ENCODE measurements at regions not wholly inside any gene's neighbourhood (a gene's known extent, or its start where the extent isn't known, plus 50 kb on each side); places are given as distances from the start of the nearest gene placed in this dataset.

DNA sequence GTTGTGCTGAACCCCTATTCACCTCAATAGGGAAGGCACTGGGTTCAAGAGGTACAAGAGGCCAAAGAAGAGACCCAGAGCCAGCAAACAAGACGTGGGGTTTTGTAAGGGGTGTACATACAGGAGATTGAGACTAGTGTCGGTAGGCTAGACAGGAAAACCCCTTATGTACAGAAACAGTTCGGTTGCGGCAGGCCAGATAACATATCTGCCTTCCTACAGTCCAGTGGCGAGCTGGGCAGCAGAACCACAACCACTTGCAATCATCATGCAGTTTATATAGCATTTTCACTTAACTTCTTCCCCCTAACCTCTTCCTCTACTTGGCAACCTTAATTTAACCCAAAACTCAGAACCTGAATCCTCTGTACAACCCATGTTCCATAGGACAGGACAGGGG is 422.2 kb downstream of the PDHA2 start:
- TF ChIP-seq POLR2A (IDR thresholded peaks at IDR 0.05): no peak
- TF ChIP-seq, protein P1, sequence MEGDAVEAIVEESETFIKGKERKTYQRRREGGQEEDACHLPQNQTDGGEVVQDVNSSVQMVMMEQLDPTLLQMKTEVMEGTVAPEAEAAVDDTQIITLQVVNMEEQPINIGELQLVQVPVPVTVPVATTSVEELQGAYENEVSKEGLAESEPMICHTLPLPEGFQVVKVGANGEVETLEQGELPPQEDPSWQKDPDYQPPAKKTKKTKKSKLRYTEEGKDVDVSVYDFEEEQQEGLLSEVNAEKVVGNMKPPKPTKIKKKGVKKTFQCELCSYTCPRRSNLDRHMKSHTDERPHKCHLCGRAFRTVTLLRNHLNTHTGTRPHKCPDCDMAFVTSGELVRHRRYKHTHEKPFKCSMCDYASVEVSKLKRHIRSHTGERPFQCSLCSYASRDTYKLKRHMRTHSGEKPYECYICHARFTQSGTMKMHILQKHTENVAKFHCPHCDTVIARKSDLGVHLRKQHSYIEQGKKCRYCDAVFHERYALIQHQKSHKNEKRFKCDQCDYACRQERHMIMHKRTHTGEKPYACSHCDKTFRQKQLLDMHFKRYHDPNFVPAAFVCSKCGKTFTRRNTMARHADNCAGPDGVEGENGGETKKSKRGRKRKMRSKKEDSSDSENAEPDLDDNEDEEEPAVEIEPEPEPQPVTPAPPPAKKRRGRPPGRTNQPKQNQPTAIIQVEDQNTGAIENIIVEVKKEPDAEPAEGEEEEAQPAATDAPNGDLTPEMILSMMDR (IDR thresholded peaks at IDR 0.05 in 4 of 5, conservative IDR thresholded peaks at IDR 0.05 in 1 of 5): no peak
- Histone ChIP-seq H3K27ac (no peak overlapping the region), H3K9me3 (no peaks in the 10 kb centered on the region), H3K27me3 (no peaks in the 10 kb centered on the region), H3K36me3 (no peaks in the 10 kb centered on the region), H3K4me1 (no peaks in the 10 kb centered on the region), H3K4me3 (no peak overlapping the region)
- ATAC-seq: no peak
- in situ Hi-C loops (cut with MboI; ENCODE audit: low sequenced_read_pairs in 4 of 4): no loop called here
- DNase-seq: no peak
- intact Hi-C loops (cut with DNase I; ENCODE audit: low total_unique reads): no loop called here

DNA sequence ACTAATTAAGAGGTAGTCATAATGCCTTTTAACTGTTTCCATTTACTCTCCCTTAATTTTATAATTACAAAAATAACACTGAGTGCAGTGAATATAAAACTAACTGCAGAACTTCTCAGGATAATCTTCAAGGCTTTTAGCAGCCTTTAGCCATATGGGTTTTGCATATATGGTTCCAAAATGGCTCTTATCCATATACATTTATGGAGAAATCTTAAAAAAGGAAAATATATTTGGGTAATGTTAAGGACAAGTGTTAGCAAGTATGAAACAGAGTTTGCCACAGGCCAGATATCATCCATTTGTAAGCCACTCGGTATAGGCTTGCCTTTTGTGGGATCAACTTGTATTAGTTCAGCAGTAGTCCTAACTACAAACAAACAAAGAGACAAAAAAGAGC is 423.4 kb downstream of the PDHA2 start:
- Histone ChIP-seq H3K9me3 (no peaks in the 10 kb centered on the region), H3K4me3 (no peak overlapping the region), H3K27ac (no peak overlapping the region), H3K36me3 (no peaks in the 10 kb centered on the region), H3K27me3 (no peaks in the 10 kb centered on the region), H3K4me1 (no peaks in the 10 kb centered on the region)
- intact Hi-C loops (cut with DNase I; ENCODE audit: low total_unique reads): no loop called here
- DNase-seq: no peak
- ATAC-seq: no peak
- TF ChIP-seq POLR2A (IDR thresholded peaks at IDR 0.05): no peak
- TF ChIP-seq, protein P1 (IDR thresholded peaks at IDR 0.05 in 4 of 5, conservative IDR thresholded peaks at IDR 0.05 in 1 of 5): no peak
- in situ Hi-C loops (cut with MboI; ENCODE audit: low sequenced_read_pairs in 4 of 4): no loop called here

GRCh38 chr4:96264941-96265463 is 425.1 kb downstream of the PDHA2 start:
- ATAC-seq (no peak), DNase-seq (no peak)
- Histone ChIP-seq H3K4me1 (no peaks in the 10 kb centered on the region), H3K9me3 (no peaks in the 10 kb centered on the region), H3K27ac (no peak overlapping the region), H3K4me3 (no peak overlapping the region), H3K36me3 (no peaks in the 10 kb centered on the region), H3K27me3 (no peaks in the 10 kb centered on the region)
- intact Hi-C loops (cut with DNase I; ENCODE audit: low total_unique reads): no loop called here
- in situ Hi-C loops (cut with MboI; ENCODE audit: low sequenced_read_pairs in 4 of 4): no loop called here
- TF ChIP-seq POLR2A (IDR thresholded peaks at IDR 0.05): no peak
- TF ChIP-seq, protein P1 (IDR thresholded peaks at IDR 0.05 in 4 of 5, conservative IDR thresholded peaks at IDR 0.05 in 1 of 5): no peak

GRCh38 chr4:96293806-96294205 is 453.9 kb downstream of the PDHA2 start:
- Histone ChIP-seq H3K4me3 (no peak overlapping the region), H3K4me1 (no peaks in the 10 kb centered on the region), H3K27ac (no peak overlapping the region), H3K36me3 (no peaks in the 10 kb centered on the region), H3K9me3 (no peaks in the 10 kb centered on the region), H3K27me3 (no peaks in the 10 kb centered on the region)
- intact Hi-C loops (cut with DNase I; ENCODE audit: low total_unique reads): no loop called here
- TF ChIP-seq POLR2A (IDR thresholded peaks at IDR 0.05): no peak
- TF ChIP-seq, protein P1 (IDR thresholded peaks at IDR 0.05 in 4 of 5, conservative IDR thresholded peaks at IDR 0.05 in 1 of 5): no peak
- no peak for DNase-seq
- in situ Hi-C loops (cut with MboI; ENCODE audit: low sequenced_read_pairs in 4 of 4): no loop called here
- no peak for ATAC-seq

GRCh38 chr4:96295143-96295741 is 455.3 kb downstream of the PDHA2 start:
- DNase-seq: no peak
- H3K4me1 ChIP-seq: no peaks in the 10 kb centered on the region
- no peak overlapping the region for H3K4me3 ChIP-seq
- no peaks in the 10 kb centered on the region for H3K27me3 ChIP-seq
- no peaks in the 10 kb centered on the region for H3K36me3 ChIP-seq
- in situ Hi-C loops (cut with MboI; ENCODE audit: low sequenced_read_pairs in 4 of 4): no loop called here
- no peaks in the 10 kb centered on the region for H3K9me3 ChIP-seq
- intact Hi-C loops (cut with DNase I; ENCODE audit: low total_unique reads): no loop called here
- TF ChIP-seq POLR2A (IDR thresholded peaks at IDR 0.05): no peak
- TF ChIP-seq, protein P1 (IDR thresholded peaks at IDR 0.05 in 4 of 5, conservative IDR thresholded peaks at IDR 0.05 in 1 of 5): no peak
- no peak for ATAC-seq
- no peak overlapping the region for H3K27ac ChIP-seq
